ENCODE measurements at regions not wholly inside any gene's neighbourhood (a gene's known extent, or its start where the extent isn't known, plus 50 kb on each side); places are given as distances from the start of the nearest gene placed in this dataset.

DNA sequence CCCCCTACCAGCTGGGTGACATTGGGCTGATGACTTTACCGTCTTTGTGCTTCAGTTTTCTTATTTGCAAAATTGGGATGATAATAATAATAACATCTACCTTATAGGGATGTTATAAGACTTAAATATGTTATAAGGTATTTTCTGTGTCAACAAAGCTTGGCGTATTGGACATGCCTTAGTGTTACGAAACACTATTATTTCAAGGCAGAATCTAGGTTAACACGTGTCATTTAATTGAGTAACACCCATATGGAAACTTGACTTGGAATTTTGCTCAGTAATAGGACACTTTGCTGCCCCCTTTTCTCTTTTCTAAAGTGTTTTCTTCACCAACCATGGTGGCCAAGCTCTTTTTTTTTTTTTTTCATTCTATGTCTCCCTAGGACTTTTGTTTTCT, 294.2 kb upstream of the SALL1 start:
- Mint-ChIP-seq H3K4me3 (no peak overlapping the region), H3K4me1 (no peaks in the 10 kb centered on the region), H3K27me3 (peaks cover 17% of the 10 kb centered on the region), H3K9me3 (peaks cover 0 to 7% of the 10 kb centered on the region in 2 donors), H3K27ac (no peak overlapping the region)
- no peak for ATAC-seq
- DNase-seq, result no peak

GRCh38 chr16:51443934-51444333, 292.9 kb upstream of the SALL1 start:
- Mint-ChIP-seq H3K27me3 (peaks cover 21% of the 10 kb centered on the region), H3K4me1 (no peaks in the 10 kb centered on the region)

GRCh38 chr16:51442141-51442870, 291.2 kb upstream of the SALL1 start:
- no peak for DNase-seq
- H3K4me3 Mint-ChIP-seq, result no peak overlapping the region
- H3K4me1 Mint-ChIP-seq, result no peaks in the 10 kb centered on the region
- ATAC-seq, result no peak
- peaks cover 21% of the 10 kb centered on the region for H3K27me3 Mint-ChIP-seq
- H3K27ac Mint-ChIP-seq, result no peak overlapping the region
- H3K9me3 Mint-ChIP-seq, result peaks cover 0 to 12% of the 10 kb centered on the region in 2 donors

More at GRCh38 chr16:51443934-51444333, 292.9 kb upstream of the SALL1 start:
- ATAC-seq, result no peak
- no peak overlapping the region for H3K4me3 Mint-ChIP-seq
- no peak for DNase-seq
- no peak overlapping the region for H3K27ac Mint-ChIP-seq
- peaks cover 0 to 8% of the 10 kb centered on the region in 2 donors for H3K9me3 Mint-ChIP-seq

GRCh38 chr16:51440131-51440889, 289.2 kb upstream of the SALL1 start:
- no peak overlapping the region for H3K4me3 Mint-ChIP-seq
- H3K27me3 Mint-ChIP-seq, result peaks cover 21% of the 10 kb centered on the region
- ATAC-seq (no peak), DNase-seq (no peak)
- peaks cover 7 to 8% of the 10 kb centered on the region in 2 donors for H3K9me3 Mint-ChIP-seq
- H3K4me1 Mint-ChIP-seq, result no peaks in the 10 kb centered on the region
- no peak overlapping the region for H3K27ac Mint-ChIP-seq

- Mint-ChIP-seq H3K4me3 (no peak overlapping the region), H3K4me1 (no peaks in the 10 kb centered on the region), H3K9me3 (peaks cover 7 to 12% of the 10 kb centered on the region in 2 donors), H3K27me3 (peaks cover 21% of the 10 kb centered on the region), H3K27ac (no peak overlapping the region)
- no peak for ATAC-seq
- no peak for DNase-seq
Observed at GRCh38 chr16:51439271-51439670, 288.2 kb upstream of the SALL1 start.

- Mint-ChIP-seq H3K27ac (no peak overlapping the region), H3K27me3 (peaks cover 13% of the 10 kb centered on the region), H3K4me1 (no peaks in the 10 kb centered on the region), H3K9me3 (peaks cover 9 to 12% of the 10 kb centered on the region in 2 donors), H3K4me3 (no peak overlapping the region)
- no peak for ATAC-seq
- DNase-seq, result no peak
Observed at GRCh38 chr16:51436742-51437141, 285.7 kb upstream of the SALL1 start.

GRCh38 chr16:51434567-51435198, 283.6 kb upstream of the SALL1 start:
- H3K4me1 Mint-ChIP-seq, result no peaks in the 10 kb centered on the region
- DNase-seq (no peak), ATAC-seq (no peak)
- H3K9me3 Mint-ChIP-seq, result peaks cover 14 to 15% of the 10 kb centered on the region in 2 donors
- H3K4me3 Mint-ChIP-seq, result no peak overlapping the region
- H3K27ac Mint-ChIP-seq, result no peak overlapping the region
- no peaks in the 10 kb centered on the region for H3K27me3 Mint-ChIP-seq

GRCh38 chr16:51433599-51433998, 282.5 kb upstream of the SALL1 start:
- DNase-seq (no peak), ATAC-seq (no peak)
- Mint-ChIP-seq H3K27ac (no peak overlapping the region), H3K27me3 (no peaks in the 10 kb centered on the region), H3K9me3 (peaks cover 19 to 24% of the 10 kb centered on the region in 2 donors), H3K4me1 (no peaks in the 10 kb centered on the region), H3K4me3 (no peak overlapping the region)

DNA sequence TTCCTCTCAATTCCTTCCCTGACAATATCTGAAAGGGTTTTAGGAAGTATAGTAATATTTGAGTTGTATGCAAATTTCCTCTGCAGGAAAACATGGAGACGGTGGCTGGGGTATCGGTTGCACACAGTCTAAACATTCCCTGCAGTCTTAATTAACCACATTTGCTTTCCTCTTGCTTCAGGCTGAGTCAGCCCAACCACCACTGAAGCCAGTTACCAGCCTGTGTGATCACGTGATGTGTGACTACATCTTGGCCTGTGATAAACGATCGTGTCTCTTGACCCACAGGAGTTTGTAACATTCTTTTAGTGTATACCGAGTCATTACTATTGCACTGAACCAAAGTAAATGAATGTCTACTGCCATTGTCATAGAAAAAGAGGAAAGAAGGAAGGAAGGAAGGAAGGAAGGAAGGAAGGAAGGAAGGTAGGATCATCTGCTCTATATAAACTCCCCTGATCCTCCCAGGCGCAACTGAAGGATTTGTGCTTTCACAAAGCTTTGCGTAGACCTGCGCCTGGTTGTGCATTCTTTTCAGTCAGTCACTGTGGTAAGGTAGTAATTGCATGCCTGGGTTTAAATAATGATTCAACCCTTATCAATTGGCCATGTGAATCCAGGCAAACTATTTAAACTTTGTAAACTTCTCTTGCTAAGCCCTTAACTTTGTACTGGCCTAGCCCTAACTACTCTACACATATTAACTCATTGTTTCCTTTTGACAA, 280.6 kb upstream of the SALL1 start:
- no peak for DNase-seq
- no peaks in the 10 kb centered on the region for H3K27me3 Mint-ChIP-seq
- ATAC-seq, result no peak
- H3K4me1 Mint-ChIP-seq, result no peaks in the 10 kb centered on the region
- no peak overlapping the region for H3K4me3 Mint-ChIP-seq
- H3K27ac Mint-ChIP-seq, result no peak overlapping the region
- H3K9me3 Mint-ChIP-seq, result peaks cover 26 to 35% of the 10 kb centered on the region in 2 donors

DNA sequence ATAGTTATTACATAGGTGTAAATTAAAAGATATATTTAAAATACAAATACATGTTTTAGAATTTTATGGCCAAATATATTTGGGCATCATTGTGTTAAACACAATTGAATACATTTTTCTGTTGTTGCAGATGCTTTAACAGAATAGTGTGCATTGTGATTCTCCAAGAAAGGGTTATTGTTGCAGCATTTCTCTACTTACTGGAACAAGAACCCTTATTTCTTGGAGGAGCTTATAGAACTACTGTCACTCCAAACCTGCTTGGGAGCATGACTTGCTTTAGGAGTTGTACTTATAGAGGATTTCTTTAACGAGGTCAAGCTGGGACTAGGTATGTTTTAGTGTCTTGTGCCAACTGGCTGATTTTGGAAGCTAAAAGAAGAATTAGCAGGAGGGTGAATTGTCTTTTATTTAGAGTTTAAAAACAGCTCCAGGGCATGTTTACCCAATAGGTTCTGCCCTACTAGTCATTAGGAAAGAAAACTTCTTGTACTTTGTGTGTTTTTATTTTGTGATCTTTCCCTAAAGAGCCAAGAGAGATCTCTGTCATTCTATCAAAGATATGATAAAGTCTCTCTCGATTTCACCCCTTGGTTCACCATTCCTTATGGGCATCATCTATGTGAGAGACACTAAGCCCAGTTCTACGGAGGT, 279.8 kb upstream of the SALL1 start:
- Mint-ChIP-seq H3K9me3 (peaks cover 26 to 34% of the 10 kb centered on the region in 2 donors), H3K27me3 (no peaks in the 10 kb centered on the region), H3K27ac (no peak overlapping the region), H3K4me3 (no peak overlapping the region), H3K4me1 (no peaks in the 10 kb centered on the region)
- DNase-seq (no peak), ATAC-seq (no peak)

- DNase-seq (no peak), ATAC-seq (no peak)
- Mint-ChIP-seq H3K27me3 (no peaks in the 10 kb centered on the region), H3K27ac (no peak overlapping the region), H3K4me1 (no peaks in the 10 kb centered on the region), H3K4me3 (no peak overlapping the region), H3K9me3 (peaks cover 21 to 34% of the 10 kb centered on the region in 2 donors)
Observed at GRCh38 chr16:51429041-51429440, 278.0 kb upstream of the SALL1 start.

- Mint-ChIP-seq H3K4me1 (no peaks in the 10 kb centered on the region), H3K27ac (no peak overlapping the region), H3K4me3 (no peak overlapping the region), H3K27me3 (no peaks in the 10 kb centered on the region), H3K9me3 (peaks cover 21 to 34% of the 10 kb centered on the region in 2 donors)
- DNase-seq (no peak), ATAC-seq (no peak)
Observed at GRCh38 chr16:51427085-51427484, 276.0 kb upstream of the SALL1 start.

GRCh38 chr16:51426276-51426675, 275.2 kb upstream of the SALL1 start:
- H3K27ac Mint-ChIP-seq, result no peak overlapping the region
- no peak overlapping the region for H3K4me3 Mint-ChIP-seq
- DNase-seq (no peak), ATAC-seq (no peak)
- no peaks in the 10 kb centered on the region for H3K27me3 Mint-ChIP-seq
- no peaks in the 10 kb centered on the region for H3K4me1 Mint-ChIP-seq
- H3K9me3 Mint-ChIP-seq, result peaks cover 15 to 29% of the 10 kb centered on the region in 2 donors

GRCh38 chr16:51420247-51420646, 269.2 kb upstream of the SALL1 start:
- Mint-ChIP-seq H3K9me3 (peaks cover 0 to 7% of the 10 kb centered on the region in 2 donors), H3K4me1 (no peaks in the 10 kb centered on the region), H3K27me3 (no peaks in the 10 kb centered on the region), H3K27ac (no peak overlapping the region), H3K4me3 (no peak overlapping the region)
- DNase-seq, result no peak
- no peak for ATAC-seq

GRCh38 chr16:51419768-51420167, 268.7 kb upstream of the SALL1 start:
- H3K4me3 Mint-ChIP-seq, result no peak overlapping the region
- no peaks in the 10 kb centered on the region for H3K27me3 Mint-ChIP-seq
- H3K27ac Mint-ChIP-seq, result no peak overlapping the region
- DNase-seq (no peak), ATAC-seq (no peak)
- peaks cover 0 to 7% of the 10 kb centered on the region in 2 donors for H3K9me3 Mint-ChIP-seq
- H3K4me1 Mint-ChIP-seq, result no peaks in the 10 kb centered on the region

Measured in stimulated activated naive CD8-positive, alpha-beta T cell treated with anti-CD3 and anti-CD28 coated beads, Interleukin-15, amount 100 ng/mL, for 72 hours (primary cell).